Mucosa of descending colon (tissue), 3 donors: ENCODE measurements at regions not wholly inside any gene's neighbourhood (a gene's known extent, or its start where the extent isn't known, plus 50 kb on each side); places are given as distances from the start of the nearest gene placed in this dataset.

Source experiments
- ATAC-seq: fragments of 200-7000 bp; cut with Tn5 transposase; one replicate; pipeline ENCODE4 v1.9.1; 2020; ENCODE audit warnings: mild to moderate bottlenecking, moderate library complexity
- DNase-seq, 3 donors: peaks; one replicate each; pipeline ENCODE4 v3.0.0-alpha.2; 2020
- H3K36me3 ChIP-seq: fragments of 200-600 bp; one replicate; pipeline ENCODE4 v1.8.0; 2021; ENCODE audit warnings: low read depth, mild to moderate bottlenecking
- H3K4me1 ChIP-seq: fragments of 200-600 bp; one replicate; pipeline ENCODE4 v1.8.0; 2021; ENCODE audit warnings: low read depth, mild to moderate bottlenecking
- H3K4me3 ChIP-seq: fragments of 200-600 bp; one replicate; pipeline ENCODE4 v1.8.0; 2021; ENCODE audit warnings: mild to moderate bottlenecking
- H3K9me3 ChIP-seq: fragments of 200-600 bp; one replicate; pipeline ENCODE4 v1.8.0; 2021; ENCODE audit warnings: mild to moderate bottlenecking
- intact Hi-C, 2 donors: fragments of 100-400 bp; cut with DNase I in 1 of 2; cut with micrococcal nuclease in 1 of 2; formaldehyde crosslinking; loops; one replicate each; pipeline versions ENCODE4 v1.11.0 to v1.11.1; 2022; cut with DNase I, micrococcal nuclease
- TF ChIP-seq, protein P1 (sequence below): fragments of 200-600 bp; IDR thresholded peaks from one replicate; pipeline ENCODE4 v1.8.0; 2022; ENCODE audit warnings: antibody characterized with exemption, mild to moderate bottlenecking
- donor health status: DM: no; HTN: no; CAD: no; lungs with moderate emphysema.
- donor health status: DM: no; HTN: no; CAD: no.
- donor health status: DM: no; HTN: yes; CAD: no.

DNA sequence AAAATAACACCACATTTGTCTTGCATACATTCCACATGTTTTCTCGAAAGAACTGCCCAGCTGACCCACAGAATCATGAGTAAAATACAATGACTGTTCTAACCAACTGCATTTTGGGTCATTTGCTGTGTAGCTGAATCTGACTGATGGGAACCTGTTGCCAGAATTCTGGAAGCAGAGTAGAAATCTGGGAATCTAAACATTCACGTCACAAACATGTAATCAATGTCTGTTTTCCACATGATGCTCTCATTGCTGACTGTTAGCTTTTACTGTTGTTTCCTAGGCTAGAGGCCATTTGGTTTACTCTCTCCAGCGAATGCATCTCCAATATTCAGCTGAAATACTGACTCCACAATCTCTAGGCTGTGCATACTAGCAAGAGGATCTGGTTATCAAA, 710.1 kb downstream of the KCNJ2 start:
- TF ChIP-seq, protein P1, sequence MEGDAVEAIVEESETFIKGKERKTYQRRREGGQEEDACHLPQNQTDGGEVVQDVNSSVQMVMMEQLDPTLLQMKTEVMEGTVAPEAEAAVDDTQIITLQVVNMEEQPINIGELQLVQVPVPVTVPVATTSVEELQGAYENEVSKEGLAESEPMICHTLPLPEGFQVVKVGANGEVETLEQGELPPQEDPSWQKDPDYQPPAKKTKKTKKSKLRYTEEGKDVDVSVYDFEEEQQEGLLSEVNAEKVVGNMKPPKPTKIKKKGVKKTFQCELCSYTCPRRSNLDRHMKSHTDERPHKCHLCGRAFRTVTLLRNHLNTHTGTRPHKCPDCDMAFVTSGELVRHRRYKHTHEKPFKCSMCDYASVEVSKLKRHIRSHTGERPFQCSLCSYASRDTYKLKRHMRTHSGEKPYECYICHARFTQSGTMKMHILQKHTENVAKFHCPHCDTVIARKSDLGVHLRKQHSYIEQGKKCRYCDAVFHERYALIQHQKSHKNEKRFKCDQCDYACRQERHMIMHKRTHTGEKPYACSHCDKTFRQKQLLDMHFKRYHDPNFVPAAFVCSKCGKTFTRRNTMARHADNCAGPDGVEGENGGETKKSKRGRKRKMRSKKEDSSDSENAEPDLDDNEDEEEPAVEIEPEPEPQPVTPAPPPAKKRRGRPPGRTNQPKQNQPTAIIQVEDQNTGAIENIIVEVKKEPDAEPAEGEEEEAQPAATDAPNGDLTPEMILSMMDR, result no peak
- no peak overlapping the region for H3K4me3 ChIP-seq
- no peaks in the 10 kb centered on the region for H3K36me3 ChIP-seq
- DNase-seq (no peak), ATAC-seq (no peak)
- H3K4me1 ChIP-seq, result no peaks in the 10 kb centered on the region
- H3K9me3 ChIP-seq, result no peaks in the 10 kb centered on the region
- intact Hi-C loops, result no loop called here

DNA sequence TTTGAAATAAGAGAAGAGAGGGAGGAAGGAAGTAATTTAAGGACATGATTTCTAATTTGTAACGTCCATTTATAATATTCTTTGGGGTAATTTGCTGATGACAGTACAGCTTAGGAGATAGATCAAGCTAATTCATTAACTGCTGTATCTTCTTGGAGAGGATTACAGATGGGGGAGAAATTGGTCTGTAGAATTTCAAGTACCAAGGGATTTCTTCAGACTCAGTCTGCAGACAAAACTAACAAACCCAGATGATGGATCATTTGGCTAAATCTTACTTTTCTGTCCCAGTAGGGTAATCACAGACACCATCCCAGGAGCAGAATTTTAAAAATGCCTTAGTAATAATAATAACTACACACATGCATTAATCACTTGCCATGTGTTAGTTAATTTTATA, 711.8 kb downstream of the KCNJ2 start:
- DNase-seq, result no peak
- Histone ChIP-seq H3K4me1 (no peaks in the 10 kb centered on the region), H3K36me3 (no peaks in the 10 kb centered on the region), H3K9me3 (no peaks in the 10 kb centered on the region), H3K4me3 (no peak overlapping the region)
- intact Hi-C loops, result no loop called here
- TF ChIP-seq, protein P1, result no peak
- ATAC-seq, result no peak

DNA sequence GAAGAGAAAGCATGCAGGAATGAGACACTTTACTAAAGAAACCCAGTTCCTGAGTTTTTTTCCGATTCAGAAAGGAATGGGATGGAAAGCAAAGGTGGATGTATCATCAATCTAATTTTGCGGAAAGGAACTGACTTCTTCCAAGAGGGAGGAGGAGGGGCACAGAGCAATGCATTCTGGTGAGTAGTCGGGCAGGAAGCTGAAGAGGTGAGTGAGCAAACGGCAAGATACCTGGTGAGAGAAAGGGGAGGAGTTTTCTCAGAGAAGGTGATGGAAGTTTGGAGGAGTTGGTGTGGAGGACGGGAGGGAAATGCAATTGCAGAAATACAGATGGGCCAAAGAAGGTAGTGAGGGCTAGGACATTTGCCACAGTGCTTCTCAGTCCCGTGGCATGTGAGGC, 713.2 kb downstream of the KCNJ2 start:
- no peaks in the 10 kb centered on the region for H3K36me3 ChIP-seq
- DNase-seq (no peak), ATAC-seq (no peak)
- TF ChIP-seq, protein P1, result no peak
- intact Hi-C loops, result no loop called here
- H3K4me1 ChIP-seq, result no peaks in the 10 kb centered on the region
- H3K9me3 ChIP-seq, result no peaks in the 10 kb centered on the region
- no peak overlapping the region for H3K4me3 ChIP-seq

DNA sequence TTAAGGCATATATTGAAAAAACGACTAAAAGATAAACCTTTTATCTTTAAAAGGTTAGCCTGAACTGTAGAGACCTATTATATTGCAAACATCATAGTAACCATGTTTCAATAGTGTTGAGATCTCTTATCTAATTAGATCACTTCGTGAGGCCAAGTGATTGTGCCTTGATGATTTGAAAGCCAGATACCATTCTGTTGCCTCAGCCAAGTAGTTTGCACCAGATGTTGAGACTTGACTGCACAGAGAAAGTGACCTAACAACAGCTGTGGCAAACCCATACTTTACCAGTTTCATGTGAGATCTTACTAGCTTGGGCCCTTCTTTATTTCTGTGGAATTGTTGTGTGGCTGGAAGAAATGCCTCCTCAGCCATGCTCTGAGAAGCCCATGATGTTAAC, 717.3 kb downstream of the KCNJ2 start:
- Histone ChIP-seq H3K4me1 (no peaks in the 10 kb centered on the region), H3K4me3 (no peak overlapping the region), H3K9me3 (no peaks in the 10 kb centered on the region), H3K36me3 (no peaks in the 10 kb centered on the region)
- ATAC-seq (no peak), DNase-seq (no peak)
- TF ChIP-seq, protein P1, result no peak
- intact Hi-C loops, result no loop called here

DNA sequence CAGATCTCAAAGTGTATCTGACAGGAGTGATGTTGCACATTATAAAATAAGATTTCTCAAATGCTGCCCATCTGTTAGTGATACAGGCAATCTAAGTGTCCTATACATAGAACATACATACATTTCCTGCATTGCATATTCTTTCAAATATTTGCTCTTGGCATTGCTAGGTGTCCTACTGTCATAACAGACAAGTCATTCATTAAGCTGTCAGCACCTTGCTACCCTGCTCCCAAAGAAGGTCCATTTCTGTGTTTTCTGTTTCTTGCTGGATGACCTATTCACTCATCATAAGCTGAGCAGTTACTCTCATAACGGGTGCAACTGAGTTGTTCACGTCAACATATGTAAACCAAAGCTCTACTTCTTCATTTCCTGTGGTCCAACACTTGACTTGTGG, 719.0 kb downstream of the KCNJ2 start:
- Histone ChIP-seq H3K4me1 (no peaks in the 10 kb centered on the region), H3K4me3 (no peak overlapping the region), H3K36me3 (no peaks in the 10 kb centered on the region), H3K9me3 (no peaks in the 10 kb centered on the region)
- no peak for DNase-seq
- no peak for ATAC-seq
- intact Hi-C loops, result no loop called here
- TF ChIP-seq, protein P1, result no peak

DNA sequence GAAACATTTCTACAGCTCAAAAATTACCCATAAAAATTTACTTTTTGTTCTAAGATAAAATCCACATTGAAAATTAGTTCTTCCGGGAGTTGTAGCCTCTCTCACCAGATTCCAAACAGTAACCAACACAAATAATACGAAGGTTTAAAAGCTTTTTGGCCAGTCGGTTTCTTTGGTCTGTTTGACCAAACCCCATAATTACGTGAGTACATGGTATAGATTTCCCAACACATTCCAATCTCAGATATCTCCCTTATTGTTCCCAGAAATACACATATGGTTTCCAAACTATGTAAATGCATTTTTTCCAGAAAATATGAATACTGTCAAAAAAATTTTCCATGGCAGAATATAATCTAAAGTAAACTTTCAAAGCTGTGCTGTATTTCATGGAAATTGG, 722.0 kb downstream of the KCNJ2 start:
- Histone ChIP-seq H3K4me3 (no peak overlapping the region), H3K9me3 (no peaks in the 10 kb centered on the region), H3K36me3 (no peaks in the 10 kb centered on the region), H3K4me1 (no peaks in the 10 kb centered on the region)
- DNase-seq, result no peak
- no peak for ATAC-seq
- intact Hi-C loops, result no loop called here
- TF ChIP-seq, protein P1, result no peak
